Cardiac muscle cell (in vitro differentiated cells and primary cell): ENCODE measurements at regions not wholly inside any gene's neighbourhood (a gene's known extent, or its start where the extent isn't known, plus 50 kb on each side); places are given as distances from the start of the nearest gene placed in this dataset.
"Not testable (repeated sequence)": the region's sequence is repeated elsewhere in the genome, so short reads cannot be mapped to it uniquely, and the experiment has no call there.

Source experiments
- DNase-seq, 2 donors: peaks; one replicate each; pipeline versions ENCODE4 v3.0.0 to v3.0.0-alpha.2; 2010 to 2017; ENCODE audit warnings: low read depth in 1 of 2, low spot score in 1 of 2
- H3K27ac ChIP-seq: fragments of 200-600 bp; sonication (generic); 2 replicates; pipeline ENCODE4 v1.5.1; 2016
- H3K27me3 ChIP-seq: fragments of 200-600 bp; sonication (generic); 2 replicates; pipeline ENCODE4 v1.6.0; 2016; ENCODE audit warnings: control low read depth
- H3K36me3 ChIP-seq: fragments of 200-600 bp; sonication (generic); 2 replicates; pipeline ENCODE4 v1.5.1; 2016; ENCODE audit warnings: control low read depth
- H3K4me1 ChIP-seq: fragments of 200-600 bp; sonication (generic); 2 replicates; pipeline ENCODE4 v1.8.1; 2017; ENCODE audit warnings: low read depth, mild to moderate bottlenecking, mixed run types
- H3K4me3 ChIP-seq: fragments of 200-600 bp; sonication (generic); 2 replicates; pipeline ENCODE4 v1.5.1; 2016; ENCODE audit warnings: mild to moderate bottlenecking
- H3K9me3 ChIP-seq: fragments of 200-600 bp; sonication (generic); 2 replicates; pipeline ENCODE4 v1.5.1; 2017; ENCODE audit warnings: low read depth, mild to moderate bottlenecking, control low read depth
- CTCF ChIP-seq: IDR thresholded peaks from 2 replicates; pipeline ENCODE4 v1.5.1; 2012; ENCODE audit warnings: low read depth, mild to moderate bottlenecking, low read length

DNA sequence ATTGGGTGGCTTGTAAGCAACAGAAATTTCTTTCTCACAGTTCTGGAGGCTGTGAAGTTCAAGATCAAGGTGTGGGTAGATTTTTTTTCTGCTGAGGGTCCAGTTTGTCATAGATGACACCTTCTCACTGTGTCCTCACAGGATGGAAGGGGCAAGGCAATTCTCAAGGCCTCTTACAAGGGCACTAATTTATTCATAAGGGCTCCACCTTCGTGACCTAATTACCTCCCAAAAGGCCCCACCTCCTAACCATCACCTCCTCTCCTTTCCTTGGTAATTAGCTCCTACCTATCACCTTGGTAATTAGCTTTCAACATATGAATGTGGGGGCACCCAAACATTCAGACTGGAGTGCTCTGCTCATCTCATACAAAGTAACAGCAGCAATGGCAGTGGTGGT lies 92.3 kb upstream of the CD44 start:
- Histone ChIP-seq H3K27me3 (no peaks in the 10 kb centered on the region), H3K4me1 (peaks cover 31% of the 10 kb centered on the region), H3K27ac (no peak overlapping the region), H3K4me3 (no peak overlapping the region), H3K36me3 (no peaks in the 10 kb centered on the region), H3K9me3 (no peaks in the 10 kb centered on the region)
- no peak for DNase-seq
- no peak for TF ChIP-seq CTCF

DNA sequence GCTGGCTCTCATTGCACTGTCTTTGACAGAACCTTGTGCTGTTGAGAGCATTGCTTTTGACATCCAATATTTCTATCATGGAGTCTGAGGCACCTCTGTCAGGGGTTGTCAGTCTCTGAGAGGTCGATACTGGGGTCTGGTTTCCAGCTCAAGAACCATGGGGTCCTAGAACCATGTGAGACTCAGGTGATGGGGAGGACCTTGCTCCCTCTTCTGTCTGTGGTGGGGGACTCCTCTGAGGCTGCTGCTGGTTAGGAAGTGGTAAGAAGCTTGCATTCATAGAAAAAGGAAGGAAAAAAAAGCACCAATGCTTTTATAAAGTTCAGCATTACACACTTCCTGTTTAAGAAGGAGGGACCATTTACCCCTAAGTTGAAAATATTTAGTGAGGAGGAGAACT lies 91.8 kb upstream of the CD44 start:
- Histone ChIP-seq H3K27ac (no peak overlapping the region), H3K4me3 (no peak overlapping the region), H3K27me3 (no peaks in the 10 kb centered on the region), H3K36me3 (no peaks in the 10 kb centered on the region), H3K9me3 (no peaks in the 10 kb centered on the region), H3K4me1 (peaks cover 26% of the 10 kb centered on the region)
- TF ChIP-seq CTCF = no peak
- DNase-seq = no peak

DNA sequence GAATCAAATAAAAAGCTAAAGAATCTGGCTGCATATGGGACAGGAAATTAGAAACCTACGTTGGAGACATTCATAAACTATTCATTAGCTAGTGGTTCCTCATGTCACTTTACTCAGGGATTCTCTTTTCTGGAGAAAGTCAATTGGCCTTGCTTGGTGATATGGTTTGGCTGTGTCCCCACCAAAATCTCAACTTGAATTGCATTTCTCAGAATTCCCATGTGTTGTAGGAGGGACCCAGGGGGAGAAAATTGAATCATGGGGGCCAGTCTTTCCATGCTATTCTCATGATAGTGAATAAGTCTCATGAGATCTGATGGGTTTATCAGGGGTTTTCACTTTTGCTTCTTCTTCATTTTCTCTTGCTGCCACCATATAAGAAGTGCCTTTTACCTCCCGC lies 91.2 kb upstream of the CD44 start:
- H3K27ac ChIP-seq = no peak overlapping the region
- no peaks in the 10 kb centered on the region for H3K9me3 ChIP-seq
- H3K4me1 ChIP-seq = peaks cover 20% of the 10 kb centered on the region
- H3K27me3 ChIP-seq = no peaks in the 10 kb centered on the region
- no peak overlapping the region for H3K4me3 ChIP-seq
- TF ChIP-seq CTCF = no peak
- no peaks in the 10 kb centered on the region for H3K36me3 ChIP-seq
- no peak for DNase-seq

- not testable (repeated sequence) for H3K27ac ChIP-seq, H3K36me3 ChIP-seq
Measured at GRCh38 chr11:35048346-35048745, 90.6 kb upstream of the CD44 start.

GRCh38 chr11:35049859-35050531 lies 89.0 kb upstream of the CD44 start:
- Histone ChIP-seq H3K36me3 (no peaks in the 10 kb centered on the region), H3K9me3 (no peaks in the 10 kb centered on the region), H3K27ac (peak overlapping the region; percentile 39), H3K4me3 (no peak overlapping the region), H3K27me3 (no peaks in the 10 kb centered on the region), H3K4me1 (peaks cover 9% of the 10 kb centered on the region)
- DNase-seq = no peak
- TF ChIP-seq CTCF = no peak

More at GRCh38 chr11:35048346-35048745, 90.6 kb upstream of the CD44 start:
- DNase-seq, H3K4me3 ChIP-seq, H3K9me3 ChIP-seq, H3K27me3 ChIP-seq: not testable (repeated sequence)
- peaks cover 16% of the 10 kb centered on the region for H3K4me1 ChIP-seq

- Histone ChIP-seq H3K9me3 (no peaks in the 10 kb centered on the region), H3K4me3 (no peak overlapping the region), H3K27ac (peak overlapping the region; percentile 39), H3K36me3 (no peaks in the 10 kb centered on the region), H3K27me3 (no peaks in the 10 kb centered on the region), H3K4me1 (peaks cover 9% of the 10 kb centered on the region)
- DNase-seq = no peak
- no peak for TF ChIP-seq CTCF
Measured at GRCh38 chr11:35050541-35050995, 88.4 kb upstream of the CD44 start.
